T-helper 2 cell treated with Interferon-gamma antibody and Interleukin-4, amounts not matched to agents 5 μg/mL and 100 μg/mL, for 36 hours (primary cell): ENCODE measurements at regions not wholly inside any gene's neighbourhood (a gene's known extent, or its start where the extent isn't known, plus 50 kb on each side); places are given as distances from the start of the nearest gene placed in this dataset.
"Not testable (repeated sequence)": the region's sequence is repeated elsewhere in the genome, so short reads cannot be mapped to it uniquely, and the experiment has no call there.

Experiments
- DNase-seq: peaks from one replicate; pipeline ENCODE4 v3.0.0; 2021; ENCODE audit warnings: low spot score
- H3K27ac Mint-ChIP-seq: one replicate; pipeline ENCODE4 v1.8.0; 2021; ENCODE audit warnings: mild to moderate bottlenecking, mixed read lengths
- H3K27me3 Mint-ChIP-seq: one replicate; pipeline ENCODE4 v1.8.0; 2021; ENCODE audit warnings: low read depth, mixed read lengths
- H3K36me3 Mint-ChIP-seq: one replicate; pipeline ENCODE4 v1.8.0; 2021; ENCODE audit warnings: low read depth, mixed read lengths
- H3K4me1 Mint-ChIP-seq: one replicate; pipeline ENCODE4 v1.8.0; 2021; ENCODE audit warnings: low read depth, mixed read lengths
- H3K4me3 Mint-ChIP-seq: one replicate; pipeline ENCODE4 v1.8.0; 2022; ENCODE audit warnings: mild to moderate bottlenecking, moderate library complexity, mixed read lengths
- H3K9me3 Mint-ChIP-seq: one replicate; pipeline ENCODE4 v1.8.0; 2021; ENCODE audit warnings: mixed read lengths

DNA sequence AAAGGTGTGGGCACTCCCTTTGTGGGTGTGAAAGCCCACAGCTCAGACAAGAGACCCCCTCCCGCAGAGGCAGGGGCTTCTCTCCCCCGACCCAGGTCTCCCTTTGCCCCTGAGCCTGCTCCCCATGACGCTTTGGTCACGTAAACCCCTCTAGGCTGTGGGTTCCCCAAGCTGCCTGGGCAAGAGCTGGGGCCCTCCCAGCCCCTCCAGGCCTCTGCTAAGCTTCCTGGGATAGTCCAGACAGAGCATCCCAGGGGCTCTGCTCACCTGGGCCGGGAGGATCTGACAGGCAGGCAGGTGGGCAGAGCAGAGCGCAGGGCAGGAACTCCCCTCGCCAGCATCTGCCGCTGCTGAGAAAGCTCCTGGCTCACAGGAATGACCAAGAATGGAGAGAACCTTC, 177.3 kb downstream of the BANP start:
- Mint-ChIP-seq H3K4me1 (no peaks in the 10 kb centered on the region), H3K9me3 (no peaks in the 10 kb centered on the region), H3K27ac (no peak overlapping the region), H3K36me3 (no peaks in the 10 kb centered on the region), H3K27me3 (no peaks in the 10 kb centered on the region), H3K4me3 (no peak overlapping the region)
- no peak for DNase-seq

DNA sequence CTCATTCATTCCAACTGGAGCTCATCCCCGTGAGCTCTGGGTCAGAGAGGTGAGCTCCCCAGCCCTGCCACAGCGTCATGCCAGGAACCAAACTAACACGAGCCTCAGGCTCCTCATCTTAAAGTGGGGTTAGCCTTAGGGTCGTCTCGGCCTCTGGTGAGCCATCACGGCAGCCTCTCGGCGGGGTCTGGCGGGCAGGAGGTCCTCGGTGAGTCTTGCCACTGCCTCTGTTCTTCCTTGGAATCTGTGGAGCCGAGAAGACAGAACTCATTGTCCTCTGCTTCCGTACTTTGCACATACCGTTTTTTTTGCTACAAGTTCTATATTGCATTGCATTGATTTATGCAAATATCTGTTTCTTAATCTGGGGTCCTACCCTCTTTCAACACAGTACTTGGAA, 177.9 kb downstream of the BANP start:
- H3K4me1 Mint-ChIP-seq, H3K4me3 Mint-ChIP-seq, H3K9me3 Mint-ChIP-seq, H3K27me3 Mint-ChIP-seq, H3K36me3 Mint-ChIP-seq, H3K27ac Mint-ChIP-seq, DNase-seq: not testable (repeated sequence)

DNA sequence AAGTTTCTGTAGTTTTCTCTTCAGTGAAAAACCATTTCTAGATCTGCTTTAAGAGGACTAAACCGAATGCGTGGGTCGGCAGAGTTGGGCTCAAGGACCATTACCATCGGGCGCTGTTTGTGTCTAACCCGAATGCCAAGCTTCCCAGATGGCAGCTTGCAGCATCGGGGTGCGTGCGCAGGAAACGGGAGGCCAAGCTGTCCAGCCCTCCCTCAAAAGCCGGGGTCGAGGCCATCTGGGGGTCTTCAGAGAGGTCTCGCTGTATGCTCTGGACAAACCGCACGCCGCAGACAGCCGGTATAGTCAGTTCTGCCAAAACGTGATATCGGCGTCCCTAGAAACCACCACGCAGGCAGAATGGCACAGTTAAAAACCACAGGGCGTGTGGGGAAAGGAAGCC, 178.8 kb downstream of the BANP start:
- H3K27ac Mint-ChIP-seq, result no peak overlapping the region
- H3K27me3 Mint-ChIP-seq, result no peaks in the 10 kb centered on the region
- H3K9me3 Mint-ChIP-seq, result no peaks in the 10 kb centered on the region
- H3K4me3 Mint-ChIP-seq, result no peak overlapping the region
- H3K36me3 Mint-ChIP-seq, result no peaks in the 10 kb centered on the region
- DNase-seq, result no peak
- H3K4me1 Mint-ChIP-seq, result no peaks in the 10 kb centered on the region

DNA sequence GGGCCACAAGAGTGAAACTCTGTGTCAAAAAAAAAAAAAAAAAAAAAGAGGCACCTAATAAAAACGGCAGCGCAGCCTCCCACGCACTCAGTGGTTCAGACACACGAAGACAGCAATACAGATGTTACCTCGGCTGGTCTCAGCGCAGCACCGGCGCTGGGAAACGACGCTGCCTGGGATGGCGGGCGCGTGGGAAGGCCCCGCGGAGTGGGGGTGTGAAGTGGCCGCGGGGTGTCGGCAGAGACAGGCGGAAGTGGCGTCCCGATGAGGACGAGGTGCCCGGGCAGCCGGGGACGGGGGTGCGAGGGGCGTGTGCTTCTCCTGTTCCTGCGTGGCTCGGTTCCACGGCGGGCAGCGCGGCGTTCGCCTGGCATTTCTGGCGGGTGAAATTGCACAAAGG, 179.4 kb downstream of the BANP start:
- Mint-ChIP-seq H3K36me3 (no peaks in the 10 kb centered on the region), H3K4me1 (no peaks in the 10 kb centered on the region), H3K9me3 (no peaks in the 10 kb centered on the region), H3K27me3 (no peaks in the 10 kb centered on the region), H3K27ac (no peak overlapping the region), H3K4me3 (no peak overlapping the region)
- DNase-seq, result no peak

DNA sequence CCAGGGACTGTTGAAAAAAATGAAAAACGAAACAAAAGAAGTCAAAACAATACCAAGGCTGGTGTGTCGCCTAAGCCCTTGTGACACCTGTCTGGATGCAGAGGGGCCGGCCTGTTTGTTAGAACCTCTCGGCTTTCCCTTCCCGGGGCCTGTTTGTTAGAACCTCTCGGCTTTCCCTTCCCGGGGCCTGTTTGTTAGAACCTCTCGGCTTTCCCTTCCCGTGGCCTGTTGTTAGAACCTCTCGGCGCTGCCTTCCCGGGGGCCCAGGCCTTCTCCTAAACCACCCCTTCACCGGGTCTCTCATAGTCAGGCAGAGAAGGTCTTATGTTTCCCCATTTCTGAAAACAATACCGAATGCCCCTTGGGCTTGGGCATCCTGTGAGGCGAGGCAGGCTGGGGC, 180.0 kb downstream of the BANP start:
- no peaks in the 10 kb centered on the region for H3K27me3 Mint-ChIP-seq
- H3K36me3 Mint-ChIP-seq, result no peaks in the 10 kb centered on the region
- H3K27ac Mint-ChIP-seq, result no peak overlapping the region
- H3K9me3 Mint-ChIP-seq, result no peaks in the 10 kb centered on the region
- DNase-seq, result no peak
- H3K4me3 Mint-ChIP-seq, result no peak overlapping the region
- no peaks in the 10 kb centered on the region for H3K4me1 Mint-ChIP-seq

DNA sequence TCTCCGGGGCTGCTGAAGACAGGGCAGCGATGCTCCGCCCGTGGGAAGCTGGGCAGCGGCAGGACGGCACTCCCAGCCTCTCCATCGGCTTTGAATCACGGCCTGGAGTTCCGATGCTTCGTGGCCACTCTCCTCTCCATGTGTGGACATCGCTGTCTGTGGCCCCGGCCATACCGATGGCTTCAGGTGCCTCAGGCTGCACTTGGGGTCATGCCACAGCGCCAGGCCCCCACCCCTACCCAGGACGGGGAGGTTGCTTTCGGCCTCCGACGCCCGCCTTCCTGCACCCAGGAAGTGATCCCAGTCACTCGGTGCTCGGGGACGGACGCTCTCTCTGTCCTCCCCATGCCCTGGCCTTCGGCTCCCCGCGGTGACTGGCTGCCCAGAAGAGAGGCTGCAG, 180.7 kb downstream of the BANP start:
- Mint-ChIP-seq H3K36me3 (no peaks in the 10 kb centered on the region), H3K27ac (no peak overlapping the region), H3K4me1 (no peaks in the 10 kb centered on the region), H3K27me3 (no peaks in the 10 kb centered on the region), H3K9me3 (no peaks in the 10 kb centered on the region), H3K4me3 (no peak overlapping the region)
- DNase-seq, result no peak

DNA sequence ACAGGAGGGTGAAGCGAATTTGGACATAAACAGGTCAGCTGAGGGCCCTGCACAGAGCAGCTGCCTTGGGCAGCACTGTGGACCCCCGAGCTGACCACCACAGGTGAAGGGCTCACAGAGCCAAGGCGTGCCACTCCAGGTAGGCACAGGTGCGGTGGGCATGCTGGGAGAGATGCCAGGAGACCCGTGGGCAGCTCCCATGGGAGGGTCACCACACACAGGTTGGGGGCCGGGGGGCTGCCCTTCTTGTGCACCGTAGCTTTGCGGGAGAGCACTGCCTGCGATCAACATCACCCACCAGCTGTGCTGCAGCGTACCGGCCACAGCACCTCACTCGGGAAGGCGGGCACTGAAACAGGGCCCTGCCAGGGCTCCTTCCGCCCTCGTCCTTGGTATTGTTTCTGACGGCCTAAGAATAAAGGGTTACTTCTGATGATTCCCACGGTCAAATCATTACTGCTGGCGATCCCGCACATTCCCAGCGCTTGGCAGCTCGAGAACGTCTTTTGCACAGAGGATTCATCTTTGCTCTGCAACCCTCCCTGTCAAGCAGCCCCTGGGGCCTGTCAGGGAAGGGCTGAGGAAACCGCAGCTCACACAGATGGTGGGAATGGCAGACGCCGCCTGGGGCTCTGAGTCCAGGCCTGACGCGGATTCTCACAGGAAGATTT, 181.7 kb downstream of the BANP start:
- Mint-ChIP-seq H3K27me3 (no peaks in the 10 kb centered on the region), H3K4me1 (no peaks in the 10 kb centered on the region), H3K9me3 (peaks cover 5% of the 10 kb centered on the region), H3K27ac (no peak overlapping the region), H3K36me3 (no peaks in the 10 kb centered on the region), H3K4me3 (no peak overlapping the region)
- no peak for DNase-seq

DNA sequence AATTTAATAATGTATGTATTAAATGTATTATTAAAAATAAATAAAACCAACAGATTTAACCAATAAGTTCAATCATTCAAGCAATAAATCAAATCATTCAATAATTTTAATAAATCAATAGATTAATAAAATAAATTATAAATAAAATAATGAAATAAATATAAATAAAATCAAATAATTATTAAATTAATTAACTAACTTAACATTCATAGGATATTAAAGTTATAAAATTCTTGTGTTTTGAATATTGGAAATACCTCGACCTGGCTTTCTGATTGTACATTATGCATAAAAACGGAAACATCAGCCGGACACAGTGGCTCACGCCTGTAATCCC, 182.2 kb downstream of the BANP start:
- no peak overlapping the region for H3K27ac Mint-ChIP-seq
- peaks cover 10% of the 10 kb centered on the region for H3K9me3 Mint-ChIP-seq
- H3K36me3 Mint-ChIP-seq, result no peaks in the 10 kb centered on the region

DNA sequence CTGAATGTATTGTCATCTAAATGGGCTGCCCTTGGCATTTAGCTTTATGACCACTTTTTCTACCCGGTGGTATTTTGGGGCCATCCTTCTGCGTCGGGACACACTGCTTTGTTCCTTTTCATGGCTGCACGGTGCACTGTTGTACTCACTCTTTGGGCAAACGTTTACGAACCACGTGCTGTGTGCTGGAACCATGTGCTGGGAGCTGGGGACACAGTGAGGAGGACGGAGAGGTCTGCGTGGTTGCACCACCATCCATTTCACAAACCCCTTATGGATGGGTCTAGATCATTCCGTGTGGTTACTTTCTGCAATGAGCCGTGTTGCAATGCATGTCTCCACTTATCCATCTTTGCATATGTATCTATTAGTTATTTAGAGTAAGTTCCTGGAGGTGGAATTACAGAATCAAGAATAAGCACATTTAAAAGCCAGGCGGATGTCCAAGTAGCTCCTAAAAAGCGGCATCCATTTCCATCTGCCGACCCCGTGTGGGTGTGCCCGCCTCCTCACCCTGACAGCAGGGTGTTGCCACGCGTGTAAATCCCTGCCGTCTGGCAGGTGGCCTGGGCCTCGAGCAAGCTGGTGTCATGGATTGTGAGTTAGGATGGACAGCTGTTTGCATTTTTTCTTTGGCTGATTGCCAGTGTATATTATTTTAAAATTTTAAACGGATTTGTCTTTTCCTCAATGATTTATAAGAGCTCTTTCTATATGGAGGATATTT, 183.1 kb downstream of the BANP start:
- H3K9me3 Mint-ChIP-seq, result peaks cover 16% of the 10 kb centered on the region
- not testable (repeated sequence) for H3K4me1 Mint-ChIP-seq, H3K27ac Mint-ChIP-seq

More for the DNA sequence above, 182.2 kb downstream of the BANP start:
- Mint-ChIP-seq H3K27me3 (no peaks in the 10 kb centered on the region), H3K4me3 (no peak overlapping the region), H3K4me1 (no peaks in the 10 kb centered on the region)
- DNase-seq, result no peak

DNA sequence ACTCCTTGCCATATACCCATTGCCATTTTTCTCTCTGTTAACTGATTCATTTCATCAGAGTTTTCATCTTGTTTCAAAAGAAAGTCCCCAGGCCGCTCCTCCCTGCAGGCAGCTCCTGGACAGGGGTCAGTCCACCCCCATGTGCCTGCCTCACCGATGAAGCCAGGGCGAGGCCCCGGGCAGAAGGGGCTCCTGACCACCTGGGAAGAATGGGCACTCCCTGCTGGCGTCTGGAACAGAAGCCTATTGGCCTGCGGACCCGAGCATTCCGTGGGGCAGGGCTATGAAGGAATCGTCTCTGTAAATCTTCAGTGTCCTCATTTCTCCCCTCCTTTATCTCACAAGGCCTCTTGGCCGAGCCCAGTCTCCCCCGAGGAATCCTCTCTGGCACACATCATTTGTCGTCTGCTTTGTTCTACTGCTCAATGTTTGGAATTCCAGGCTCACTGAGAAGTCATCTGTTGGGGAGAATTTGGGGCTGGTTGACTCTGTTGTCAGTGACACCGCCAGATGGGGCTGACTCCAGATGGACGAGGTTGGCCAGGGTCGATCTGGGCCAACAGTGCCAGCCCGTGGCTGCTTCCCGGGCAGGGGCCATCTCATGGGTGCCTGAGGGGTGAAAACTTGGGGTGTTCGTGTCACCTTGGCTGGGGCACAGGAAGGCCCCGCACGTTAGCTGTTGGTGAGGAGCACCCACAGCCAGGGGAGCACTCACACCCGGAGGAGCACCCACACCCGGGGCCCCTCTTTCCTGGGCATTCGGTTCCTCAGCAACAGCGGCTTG, 183.9 kb downstream of the BANP start:
- not testable (repeated sequence) for DNase-seq, H3K36me3 Mint-ChIP-seq, H3K27ac Mint-ChIP-seq, H3K4me1 Mint-ChIP-seq, H3K27me3 Mint-ChIP-seq, H3K4me3 Mint-ChIP-seq
- peaks cover 16% of the 10 kb centered on the region for H3K9me3 Mint-ChIP-seq

More for the DNA sequence above, 183.1 kb downstream of the BANP start:
- H3K36me3 Mint-ChIP-seq, H3K27me3 Mint-ChIP-seq, DNase-seq, H3K4me3 Mint-ChIP-seq: not testable (repeated sequence)

DNA sequence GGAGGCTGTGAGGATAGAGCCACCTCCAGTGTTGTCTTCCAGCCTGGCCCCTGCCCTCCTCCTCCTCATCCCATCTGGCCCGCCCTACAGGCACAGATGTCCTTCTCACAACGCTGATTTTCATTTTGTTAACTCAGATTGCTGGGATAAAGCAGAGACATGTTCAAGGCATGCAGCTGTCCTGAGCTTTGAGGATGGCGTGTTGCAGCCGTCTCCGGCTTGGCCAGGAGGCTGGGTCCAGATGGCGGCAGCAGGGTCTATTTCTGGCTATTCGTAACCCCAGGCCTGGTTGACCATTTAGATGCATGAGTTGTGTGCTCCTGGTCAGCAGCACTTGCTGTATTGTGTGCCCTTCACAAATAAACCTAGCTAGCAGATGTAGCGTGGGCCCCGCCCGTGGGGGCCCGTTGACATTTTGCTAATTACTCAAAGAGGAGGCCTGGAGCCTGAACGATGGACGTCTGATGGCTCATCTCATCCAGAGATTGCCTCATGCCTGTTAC, 185.0 kb downstream of the BANP start:
- DNase-seq, H3K4me1 Mint-ChIP-seq, H3K27me3 Mint-ChIP-seq, H3K4me3 Mint-ChIP-seq, H3K27ac Mint-ChIP-seq, H3K36me3 Mint-ChIP-seq: not testable (repeated sequence)
- peaks cover 16% of the 10 kb centered on the region for H3K9me3 Mint-ChIP-seq

DNA sequence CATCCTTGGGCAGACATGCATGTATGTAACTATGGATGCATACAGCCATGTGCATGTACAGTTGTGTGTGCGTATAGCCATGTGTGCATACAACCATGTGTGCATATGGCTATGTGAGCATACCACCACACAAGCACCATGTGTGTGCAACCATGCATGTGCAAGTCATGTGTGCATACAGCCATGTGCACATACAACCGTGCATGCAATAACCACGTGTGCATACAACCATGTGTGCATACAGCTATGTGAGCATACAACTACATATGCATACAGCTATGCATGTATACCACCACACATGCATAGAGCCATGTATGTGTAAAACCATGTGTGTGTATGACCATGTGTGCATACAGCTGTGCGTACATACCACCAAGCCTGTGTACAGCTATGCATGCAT, 185.7 kb downstream of the BANP start:
- peaks cover 16% of the 10 kb centered on the region for H3K9me3 Mint-ChIP-seq
- H3K27me3 Mint-ChIP-seq, H3K4me1 Mint-ChIP-seq, H3K4me3 Mint-ChIP-seq, H3K36me3 Mint-ChIP-seq, H3K27ac Mint-ChIP-seq, DNase-seq: not testable (repeated sequence)

DNA sequence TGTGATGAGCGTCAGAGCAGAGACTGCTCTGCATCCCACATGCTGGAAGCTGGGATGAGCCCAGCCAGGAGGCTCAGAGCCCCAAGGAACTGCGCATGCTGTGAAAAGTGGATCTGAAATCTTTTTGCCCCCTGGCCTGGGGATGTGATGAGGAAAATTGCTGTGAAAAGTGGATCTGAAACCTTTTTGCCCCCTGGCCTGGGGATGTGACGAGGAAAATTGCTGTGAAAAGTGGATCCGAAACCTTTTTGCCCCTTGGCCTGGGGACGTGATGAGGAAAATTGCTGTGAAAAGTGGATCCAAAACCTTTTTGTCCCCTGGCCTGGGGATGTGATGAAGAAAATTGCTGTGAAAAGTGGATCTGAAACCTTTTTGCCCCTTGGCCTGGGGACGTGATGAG, 187.9 kb downstream of the BANP start:
- not testable (repeated sequence) for H3K36me3 Mint-ChIP-seq, H3K27ac Mint-ChIP-seq, H3K4me1 Mint-ChIP-seq, H3K4me3 Mint-ChIP-seq, H3K27me3 Mint-ChIP-seq, DNase-seq
- peaks cover 16% of the 10 kb centered on the region for H3K9me3 Mint-ChIP-seq

DNA sequence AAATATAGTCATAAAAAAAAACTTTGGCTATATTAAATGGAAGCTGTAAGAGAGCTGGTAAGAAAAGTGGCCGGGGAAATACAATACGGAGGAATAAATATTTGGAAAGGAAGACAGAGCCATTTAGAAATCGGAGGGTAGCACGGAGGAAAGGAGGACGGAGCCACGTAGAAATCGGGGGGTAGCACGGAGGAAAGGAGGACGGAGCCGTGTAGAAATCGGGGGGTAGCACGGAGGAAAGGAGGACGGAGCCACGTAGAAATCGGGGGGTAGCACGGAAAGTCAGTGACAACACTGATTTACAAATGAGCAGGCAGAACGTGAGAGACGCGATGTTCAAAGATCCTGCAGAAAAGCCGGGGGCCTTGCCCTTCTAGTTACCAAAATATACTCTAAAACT, 189.0 kb downstream of the BANP start:
- not testable (repeated sequence) for H3K4me3 Mint-ChIP-seq, H3K4me1 Mint-ChIP-seq, H3K36me3 Mint-ChIP-seq, DNase-seq, H3K27me3 Mint-ChIP-seq, H3K27ac Mint-ChIP-seq
- H3K9me3 Mint-ChIP-seq, result peaks cover 16% of the 10 kb centered on the region
